MM.1S (cell line): ENCODE measurements at regions not wholly inside any gene's neighbourhood (a gene's known extent, or its start where the extent isn't known, plus 50 kb on each side); places are given as distances from the start of the nearest gene placed in this dataset.

Experiments used
- EZH2phosphoT487 ChIP-seq: fragments of 300-600 bp; sonication (generic); IDR thresholded peaks from 2 replicates; pipeline ENCODE4 v1.6.1; 2018; ENCODE audit warnings: antibody characterized with exemption, low read length
- TF ChIP-seq, protein P1 (sequence below): fragments of 300-600 bp; sonication (generic); IDR thresholded peaks from 2 replicates; pipeline ENCODE4 v1.5.1; 2016; ENCODE audit warnings: antibody characterized with exemption, low read length, mixed read lengths

DNA sequence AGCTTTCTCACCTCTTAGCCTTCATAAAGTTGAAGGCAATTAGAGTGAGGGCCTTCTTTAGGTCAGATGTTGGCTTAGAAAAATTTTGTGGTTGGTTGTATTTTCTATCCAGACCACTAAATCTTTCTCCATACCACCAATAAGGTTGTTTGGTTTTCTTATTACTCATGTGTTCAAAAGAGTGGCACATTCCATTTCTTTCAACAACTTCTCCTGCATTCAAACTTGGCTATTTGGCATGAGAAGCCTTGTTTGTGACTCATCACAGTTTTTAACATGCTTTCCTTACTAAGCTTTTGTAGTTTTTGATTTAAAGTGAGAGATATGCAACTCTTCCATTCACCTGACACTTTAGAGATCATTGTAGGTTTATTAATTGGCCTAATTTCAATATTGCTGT is 949.6 kb downstream of the TBC1D32 start:
- TF ChIP-seq, protein P1, sequence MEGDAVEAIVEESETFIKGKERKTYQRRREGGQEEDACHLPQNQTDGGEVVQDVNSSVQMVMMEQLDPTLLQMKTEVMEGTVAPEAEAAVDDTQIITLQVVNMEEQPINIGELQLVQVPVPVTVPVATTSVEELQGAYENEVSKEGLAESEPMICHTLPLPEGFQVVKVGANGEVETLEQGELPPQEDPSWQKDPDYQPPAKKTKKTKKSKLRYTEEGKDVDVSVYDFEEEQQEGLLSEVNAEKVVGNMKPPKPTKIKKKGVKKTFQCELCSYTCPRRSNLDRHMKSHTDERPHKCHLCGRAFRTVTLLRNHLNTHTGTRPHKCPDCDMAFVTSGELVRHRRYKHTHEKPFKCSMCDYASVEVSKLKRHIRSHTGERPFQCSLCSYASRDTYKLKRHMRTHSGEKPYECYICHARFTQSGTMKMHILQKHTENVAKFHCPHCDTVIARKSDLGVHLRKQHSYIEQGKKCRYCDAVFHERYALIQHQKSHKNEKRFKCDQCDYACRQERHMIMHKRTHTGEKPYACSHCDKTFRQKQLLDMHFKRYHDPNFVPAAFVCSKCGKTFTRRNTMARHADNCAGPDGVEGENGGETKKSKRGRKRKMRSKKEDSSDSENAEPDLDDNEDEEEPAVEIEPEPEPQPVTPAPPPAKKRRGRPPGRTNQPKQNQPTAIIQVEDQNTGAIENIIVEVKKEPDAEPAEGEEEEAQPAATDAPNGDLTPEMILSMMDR: no peak
- no peak for TF ChIP-seq EZH2phosphoT487
